Ecto neural progenitor cell (in vitro differentiated cells): ENCODE measurements at regions not wholly inside any gene's neighbourhood (a gene's known extent, or its start where the extent isn't known, plus 50 kb on each side); places are given as distances from the start of the nearest gene placed in this dataset.
"Not testable (repeated sequence)": the region's sequence is repeated elsewhere in the genome, so short reads cannot be mapped to it uniquely, and the experiment has no call there.

ENCODE experiments used
- DNase-seq: peaks from one replicate; pipeline ENCODE4 v3.0.0-alpha.2; 2018; ENCODE audit warnings: low spot score

DNA sequence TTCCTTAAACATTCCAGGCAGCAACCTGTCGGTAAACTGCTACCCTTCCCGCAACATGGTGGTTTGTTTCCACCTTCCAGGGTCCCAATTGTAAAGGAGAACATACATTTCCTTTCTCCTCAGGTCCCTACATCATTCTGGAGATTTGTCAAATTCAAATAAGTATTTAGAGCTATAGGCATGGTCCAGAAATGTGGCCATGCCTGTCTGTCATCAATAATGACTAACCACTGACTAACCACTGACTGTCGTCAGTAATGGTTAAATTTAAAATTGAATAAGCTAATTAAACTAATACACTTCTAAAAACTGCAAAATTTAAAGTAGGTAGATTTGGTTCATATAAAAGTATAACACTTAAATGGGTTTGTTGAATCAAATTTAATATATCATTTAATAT, 984.0 kb upstream of the SLC39A10 start:
- no peak for DNase-seq

- no peak for DNase-seq
Measured at GRCh38 chr2:194661431-194661830, 995.6 kb upstream of the SLC39A10 start.

GRCh38 chr2:194639057-194639456, 1018.0 kb upstream of the SLC39A10 start:
- not testable (repeated sequence) for DNase-seq

- no peak for DNase-seq
Measured at GRCh38 chr2:194621945-194622344, 1035.1 kb upstream of the SLC39A10 start.

GRCh38 chr2:194619366-194619765, 1037.7 kb upstream of the SLC39A10 start:
- no peak for DNase-seq

GRCh38 chr2:194618432-194618831, 1038.6 kb upstream of the SLC39A10 start:
- DNase-seq: no peak

DNA sequence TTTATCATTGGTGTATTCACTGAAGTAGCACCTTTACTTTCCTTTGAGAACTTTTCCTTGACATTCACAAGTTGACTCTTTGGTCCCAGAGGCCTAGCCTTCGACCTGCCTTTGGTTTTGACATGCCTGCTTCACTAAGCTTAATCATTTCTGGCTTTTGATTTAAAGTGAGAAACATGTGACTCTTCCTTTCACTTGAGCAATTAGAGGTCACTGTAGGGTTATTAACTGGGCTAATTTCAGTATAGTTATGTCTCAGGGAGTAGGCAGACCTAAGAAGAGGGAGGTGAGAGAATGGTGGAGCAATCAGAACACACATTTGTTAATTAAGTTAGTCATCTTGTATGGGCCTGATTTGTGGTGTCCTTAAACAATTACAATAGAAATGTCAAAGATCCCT, 1040.7 kb upstream of the SLC39A10 start:
- no peak for DNase-seq

DNA sequence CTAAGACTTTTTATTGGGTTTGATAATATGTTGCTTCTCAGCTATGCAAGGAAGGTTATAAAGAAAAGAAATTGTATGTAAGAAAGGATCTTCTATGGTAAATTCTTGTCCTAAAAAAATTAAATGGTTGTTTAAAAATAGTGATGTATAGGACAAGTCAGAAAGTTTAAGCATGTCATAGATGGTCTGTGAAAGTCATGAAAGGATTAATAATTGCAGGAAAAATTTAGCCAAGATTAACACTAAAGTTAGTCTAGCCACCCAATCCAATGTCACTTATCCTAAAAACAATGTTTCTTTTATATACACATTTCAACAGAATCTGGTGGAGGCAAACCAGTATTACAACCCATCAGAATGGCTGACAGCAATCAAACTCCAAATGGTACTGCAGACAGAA, 1046.7 kb upstream of the SLC39A10 start:
- no peak for DNase-seq

GRCh38 chr2:194603429-194603828, 1053.6 kb upstream of the SLC39A10 start:
- DNase-seq: no peak

- DNase-seq: no peak
Measured at GRCh38 chr2:194602750-194603149, 1054.3 kb upstream of the SLC39A10 start.

DNA sequence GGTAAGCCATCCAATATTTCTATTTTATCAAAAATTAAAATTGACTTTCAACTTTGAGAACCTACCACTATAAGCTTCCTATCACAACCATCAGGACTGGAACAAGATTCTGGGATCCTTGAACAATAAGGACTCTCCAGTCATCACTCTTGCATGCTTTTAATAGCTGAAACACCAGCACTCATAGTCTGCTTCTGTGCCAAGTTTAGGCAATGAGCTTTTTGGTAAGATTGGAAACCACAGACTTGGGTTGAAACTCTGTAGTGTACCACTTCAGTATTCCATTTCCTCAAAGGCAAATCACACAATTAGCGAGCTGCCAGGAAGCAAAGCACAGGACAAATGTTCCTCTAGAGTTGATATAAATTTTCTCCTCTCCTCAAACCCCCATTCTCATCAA, 1065.8 kb upstream of the SLC39A10 start:
- DNase-seq: no peak

DNA sequence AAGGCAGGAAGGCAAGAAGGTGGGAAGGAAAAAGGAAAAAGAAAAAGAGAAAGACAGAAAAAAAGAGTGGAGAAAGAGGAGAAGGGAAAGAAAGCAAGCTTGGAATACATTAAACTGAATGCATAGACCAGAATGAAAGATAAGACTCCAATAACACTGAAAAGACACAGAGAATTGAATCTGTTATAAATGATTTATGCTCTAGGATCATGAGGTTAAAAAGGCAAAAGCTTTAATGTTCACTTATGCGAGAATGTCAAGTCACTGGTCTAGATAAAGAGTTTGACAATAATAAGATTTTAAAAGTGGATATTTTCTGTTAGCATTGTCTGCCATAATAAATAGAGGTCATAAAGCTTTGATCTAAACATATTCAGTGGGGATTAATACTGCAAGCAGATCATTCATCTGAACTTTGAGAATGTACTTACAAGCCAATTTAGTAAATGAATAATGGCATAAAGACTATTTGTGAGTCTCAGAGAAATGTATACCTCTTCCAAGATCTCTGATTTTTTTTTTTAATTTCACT, 1069.2 kb upstream of the SLC39A10 start:
- no peak for DNase-seq

DNA sequence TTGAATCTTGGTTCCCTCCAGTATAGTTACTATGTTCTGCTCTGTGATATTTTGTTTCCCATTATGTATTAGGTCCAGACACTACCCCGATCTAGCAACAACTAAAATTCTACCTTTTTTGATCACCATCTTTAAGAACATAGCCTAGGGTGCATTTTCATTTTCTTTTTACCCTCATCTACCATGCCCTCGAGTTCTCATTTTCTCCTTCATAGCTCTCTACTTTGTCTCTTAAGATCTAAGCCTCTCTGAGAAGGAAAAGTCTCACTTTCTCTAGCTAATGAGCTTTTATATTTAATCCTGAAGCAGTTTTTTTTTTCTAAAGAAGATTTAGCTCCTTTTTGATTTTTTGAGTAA, 1089.4 kb upstream of the SLC39A10 start:
- DNase-seq: no peak

GRCh38 chr2:194566907-194567660, 1089.9 kb upstream of the SLC39A10 start:
- DNase-seq: no peak

DNA sequence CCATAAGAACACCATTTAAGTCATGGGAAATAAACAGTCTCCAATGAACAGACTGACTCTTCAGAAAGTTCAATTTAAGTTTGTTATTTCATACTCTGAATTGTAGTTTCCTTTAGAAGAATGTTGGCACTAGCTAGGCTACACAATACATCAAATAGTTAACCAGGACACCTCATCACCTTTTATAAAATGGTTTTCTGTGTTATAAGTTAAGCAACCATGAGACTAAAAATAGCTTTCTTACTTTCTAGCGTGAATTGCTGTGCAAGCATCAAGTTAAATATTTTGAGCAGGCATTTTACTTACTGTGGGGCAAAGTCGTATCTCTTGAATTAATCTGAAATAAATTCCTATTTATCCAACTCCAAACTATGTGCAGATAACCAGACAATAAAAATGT, 1092.6 kb upstream of the SLC39A10 start:
- no peak for DNase-seq

- no peak for DNase-seq
Measured at GRCh38 chr2:194562329-194562728, 1094.7 kb upstream of the SLC39A10 start.

DNA sequence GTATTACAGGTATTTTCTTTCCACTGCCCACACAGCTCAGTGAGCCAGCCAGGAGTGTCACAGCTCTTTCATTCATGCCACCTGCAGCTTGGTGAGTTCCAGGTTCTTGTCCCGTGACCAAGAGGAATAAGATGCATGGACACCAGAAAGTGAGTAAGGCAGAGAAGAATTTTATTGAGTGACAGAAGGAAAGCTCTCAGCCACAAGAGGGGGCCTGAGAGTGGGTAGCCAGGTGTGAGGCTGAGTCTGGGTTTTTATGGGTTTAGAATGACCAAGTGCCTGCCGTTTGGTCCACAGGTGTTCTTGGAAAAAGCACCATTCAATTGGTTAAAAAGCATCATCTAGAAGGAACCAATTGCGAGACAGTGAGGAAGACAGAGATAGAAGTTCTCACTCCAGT, 1097.1 kb upstream of the SLC39A10 start:
- DNase-seq: no peak

DNA sequence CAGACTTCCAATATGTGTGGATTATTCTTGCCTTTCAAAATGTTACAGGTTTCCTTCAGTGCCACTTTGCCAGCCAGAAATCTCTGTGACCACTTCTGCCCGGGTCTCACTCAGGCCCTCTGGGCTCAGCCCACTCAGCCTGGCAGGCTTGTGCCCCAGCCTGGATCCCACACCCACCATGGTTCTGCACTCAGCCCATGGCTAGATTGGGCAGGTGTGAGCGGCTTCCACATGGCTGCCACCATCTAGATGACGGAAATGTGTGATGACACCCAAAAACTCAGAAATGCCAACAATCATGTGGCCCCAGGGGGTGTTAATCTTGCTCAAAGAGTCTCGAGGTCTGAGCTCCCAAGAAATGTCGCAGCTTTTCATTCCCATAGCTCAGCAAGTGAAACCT, 1097.5 kb upstream of the SLC39A10 start:
- DNase-seq: no peak

DNA sequence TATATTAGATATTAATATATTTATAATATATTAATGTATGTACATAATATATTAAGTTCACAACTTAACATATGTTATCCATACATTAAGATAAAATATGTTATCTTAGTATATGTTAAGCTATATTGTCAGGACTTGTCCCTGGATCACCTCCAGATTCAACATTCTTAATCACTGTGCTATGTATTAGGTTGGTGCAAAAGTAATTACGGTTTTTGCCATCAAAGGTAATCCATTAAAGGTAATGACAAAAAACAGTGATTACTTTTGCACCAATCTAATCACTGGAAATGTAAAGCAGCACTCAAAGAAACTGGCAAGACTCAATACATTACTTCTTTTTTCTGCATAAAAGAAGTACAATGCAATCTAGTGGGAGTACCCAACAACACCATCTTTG, 1099.0 kb upstream of the SLC39A10 start:
- no peak for DNase-seq

- DNase-seq: no peak
Measured at GRCh38 chr2:194556629-194557028, 1100.4 kb upstream of the SLC39A10 start.

GRCh38 chr2:194553980-194554379, 1103.0 kb upstream of the SLC39A10 start:
- no peak for DNase-seq

GRCh38 chr2:194550702-194551101, 1106.3 kb upstream of the SLC39A10 start:
- no peak for DNase-seq

DNA sequence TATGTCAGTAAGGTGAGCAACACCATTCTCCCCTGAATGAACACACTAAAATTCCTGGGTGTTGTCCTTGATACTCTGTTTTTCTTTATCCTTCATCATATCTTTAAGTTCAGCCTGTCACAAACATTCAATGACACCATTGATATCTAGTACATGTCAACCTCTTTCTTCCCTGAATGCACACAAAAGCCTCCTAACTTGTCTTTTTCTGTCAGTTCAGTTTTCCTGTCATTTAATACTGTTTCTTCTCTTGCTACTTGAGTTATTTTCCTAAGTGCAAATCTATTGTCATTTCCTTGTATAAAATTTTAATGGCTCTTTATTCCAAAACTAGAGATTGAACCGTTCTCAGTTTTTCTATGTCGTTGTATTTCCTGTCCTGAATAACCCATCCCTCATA, 1107.6 kb upstream of the SLC39A10 start:
- no peak for DNase-seq

DNA sequence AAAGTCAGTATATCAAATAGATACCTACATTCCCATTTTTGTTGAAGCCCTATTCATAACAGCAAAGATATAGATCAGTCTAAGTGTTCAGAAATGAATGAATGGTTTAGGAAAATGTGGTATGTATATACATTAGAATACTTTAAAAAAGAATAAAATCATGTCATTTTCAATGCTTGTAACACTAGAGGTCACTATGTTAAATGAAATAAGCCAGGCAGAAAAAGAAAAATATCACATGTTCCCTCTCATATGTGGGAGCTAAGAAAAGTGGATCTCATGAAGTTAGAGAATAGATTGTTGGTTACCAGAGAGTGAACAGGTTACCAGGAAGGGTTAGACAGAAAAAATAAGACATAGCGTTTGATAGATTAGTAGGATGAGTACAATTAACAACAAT, 1111.0 kb upstream of the SLC39A10 start:
- no peak for DNase-seq
